DOHH2 (cell line): ENCODE measurements at regions not wholly inside any gene's neighbourhood (a gene's known extent, or its start where the extent isn't known, plus 50 kb on each side); places are given as distances from the start of the nearest gene placed in this dataset.

Experiments used
- EZH2phosphoT487 ChIP-seq: fragments of 200-600 bp; sonication (generic); IDR thresholded peaks from 2 replicates; pipeline ENCODE4 v1.6.1; 2017; ENCODE audit warnings: borderline replicate concordance, mild to moderate bottlenecking, antibody characterized with exemption, low read length, moderate library complexity, mixed read lengths
- TF ChIP-seq, protein P1 (sequence below): fragments of 200-600 bp; sonication (generic); IDR thresholded peaks from one replicate; pipeline ENCODE4 v1.5.1; 2014; ENCODE audit warnings: antibody characterized with exemption, mild to moderate bottlenecking, low read depth, low read length; ENCODE audit not compliant: poor library complexity, severe bottlenecking

DNA sequence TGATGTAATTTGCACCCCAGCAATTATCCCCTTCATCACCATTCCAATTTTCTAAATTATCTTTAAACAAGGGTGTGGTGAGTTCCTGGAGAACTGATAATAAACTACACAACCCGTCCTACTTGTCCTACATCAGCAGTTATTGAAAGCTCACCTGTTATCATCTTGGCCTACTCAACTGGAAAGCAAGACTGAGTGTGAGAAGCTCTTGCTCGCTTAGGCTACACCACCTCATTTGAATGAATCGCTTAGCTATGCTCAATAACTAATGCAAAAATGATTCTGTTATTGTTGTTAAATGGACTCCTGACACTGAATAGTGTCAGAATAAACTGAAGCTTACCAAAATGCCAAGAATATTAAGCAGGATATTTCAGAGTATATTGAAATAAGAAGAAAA is 115.4 kb upstream of the BTG1 start:
- TF ChIP-seq EZH2phosphoT487: no peak
- TF ChIP-seq, protein P1, sequence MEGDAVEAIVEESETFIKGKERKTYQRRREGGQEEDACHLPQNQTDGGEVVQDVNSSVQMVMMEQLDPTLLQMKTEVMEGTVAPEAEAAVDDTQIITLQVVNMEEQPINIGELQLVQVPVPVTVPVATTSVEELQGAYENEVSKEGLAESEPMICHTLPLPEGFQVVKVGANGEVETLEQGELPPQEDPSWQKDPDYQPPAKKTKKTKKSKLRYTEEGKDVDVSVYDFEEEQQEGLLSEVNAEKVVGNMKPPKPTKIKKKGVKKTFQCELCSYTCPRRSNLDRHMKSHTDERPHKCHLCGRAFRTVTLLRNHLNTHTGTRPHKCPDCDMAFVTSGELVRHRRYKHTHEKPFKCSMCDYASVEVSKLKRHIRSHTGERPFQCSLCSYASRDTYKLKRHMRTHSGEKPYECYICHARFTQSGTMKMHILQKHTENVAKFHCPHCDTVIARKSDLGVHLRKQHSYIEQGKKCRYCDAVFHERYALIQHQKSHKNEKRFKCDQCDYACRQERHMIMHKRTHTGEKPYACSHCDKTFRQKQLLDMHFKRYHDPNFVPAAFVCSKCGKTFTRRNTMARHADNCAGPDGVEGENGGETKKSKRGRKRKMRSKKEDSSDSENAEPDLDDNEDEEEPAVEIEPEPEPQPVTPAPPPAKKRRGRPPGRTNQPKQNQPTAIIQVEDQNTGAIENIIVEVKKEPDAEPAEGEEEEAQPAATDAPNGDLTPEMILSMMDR: no peak
